ENCODE measurements at regions not wholly inside any gene's neighbourhood (a gene's known extent, or its start where the extent isn't known, plus 50 kb on each side); places are given as distances from the start of the nearest gene placed in this dataset.

DNA sequence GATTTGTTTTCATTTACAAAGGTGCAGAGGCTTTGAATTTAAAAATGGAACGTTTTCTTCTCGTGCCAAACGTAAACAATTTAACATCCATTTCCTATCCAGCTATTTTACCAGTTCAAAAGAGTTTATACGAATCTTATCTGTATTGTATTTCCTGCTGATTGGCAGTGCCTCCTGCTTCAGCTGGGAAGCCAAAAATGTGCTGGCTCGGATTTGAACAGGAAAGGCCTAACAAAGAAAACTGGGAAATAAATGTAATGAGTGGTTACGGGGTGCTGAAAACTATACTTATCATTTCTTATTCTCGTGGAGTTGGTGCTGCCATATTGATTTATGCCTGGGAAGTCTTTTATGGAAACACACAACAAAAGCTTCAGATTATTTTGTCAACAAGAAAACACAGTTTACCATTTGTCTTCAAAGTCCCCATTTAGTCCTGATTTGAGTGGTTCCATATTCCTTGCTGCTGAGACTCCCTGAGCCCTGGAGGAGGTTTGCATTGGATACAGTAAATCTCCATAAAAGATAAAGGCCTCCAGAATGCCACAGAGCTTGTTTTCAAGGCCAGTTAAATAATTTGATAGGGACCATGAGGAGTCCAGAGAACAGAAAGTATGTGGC lies 507.4 kb downstream of the RASEF start:
- Histone ChIP-seq H3K79me2 (ENCODE audit: control insufficient read depth, insufficient read depth, low read length) (no peaks in the 10 kb centered on the region), H4K20me1 (ENCODE audit: control insufficient read depth, insufficient read depth, low read length, poor library complexity, severe bottlenecking) (no peaks in the 10 kb centered on the region), H3K9ac (ENCODE audit: low read length) (no peak overlapping the region), H3K4me2 (replicated peaks; ENCODE audit: low read depth, low read length, poor library complexity, severe bottlenecking) (no peak overlapping the region), H3K27me3 (replicated peaks in 1 of 4; ENCODE audit: control extremely low read depth in 1 of 4, control insufficient read depth in 3 of 4, insufficient read depth in 4 of 4, low read length in 3 of 4) (no peaks in the 10 kb centered on the region), H3K36me3 (replicated peaks in 1 of 2; ENCODE audit: control extremely low read depth in 1 of 2, control insufficient read depth in 1 of 2, extremely low read depth in 1 of 2, insufficient read depth in 2 of 2, low read length in 1 of 2) (no peaks in the 10 kb centered on the region), H3K9me3 (ENCODE audit: control extremely low read depth in 1 of 3, control insufficient read depth in 2 of 3, insufficient read depth in 1 of 3, low read length in 2 of 3) (no peaks in the 10 kb centered on the region), H2AFZ (ENCODE audit: insufficient read depth, low read depth, low read length, poor library complexity, severe bottlenecking) (no peak overlapping the region), H3K27ac (ENCODE audit: low read length in 2 of 2) (no peak overlapping the region), H3K4me1 (ENCODE audit: control insufficient read depth in 2 of 2, insufficient read depth in 2 of 2, low read length in 2 of 2) (no peaks in the 10 kb centered on the region), H3K4me3 (ENCODE audit: control extremely low read depth in 1 of 5, extremely low read depth in 1 of 5, insufficient read depth in 1 of 5, low read depth in 2 of 5, low read length in 4 of 5) (no peak overlapping the region)
- 100% methylated on average over 2 of the region's 7 CpGs for WGBS (ENCODE audit: insufficient coverage)
- Mint-ChIP-seq H3K4me1 (no peaks in the 10 kb centered on the region), H3K9me3 (ENCODE audit: insufficient read depth) (no peaks in the 10 kb centered on the region), H3K4me3 (no peak overlapping the region), H3K27ac (no peak overlapping the region), H3K27me3 (no peaks in the 10 kb centered on the region)
- no peak for TF ChIP-seq EZH2 (IDR thresholded peaks at IDR 0.05; ENCODE audit: borderline replicate concordance, insufficient read depth, low read depth, low read length, poor library complexity, severe bottlenecking)
- TF ChIP-seq, protein P1, sequence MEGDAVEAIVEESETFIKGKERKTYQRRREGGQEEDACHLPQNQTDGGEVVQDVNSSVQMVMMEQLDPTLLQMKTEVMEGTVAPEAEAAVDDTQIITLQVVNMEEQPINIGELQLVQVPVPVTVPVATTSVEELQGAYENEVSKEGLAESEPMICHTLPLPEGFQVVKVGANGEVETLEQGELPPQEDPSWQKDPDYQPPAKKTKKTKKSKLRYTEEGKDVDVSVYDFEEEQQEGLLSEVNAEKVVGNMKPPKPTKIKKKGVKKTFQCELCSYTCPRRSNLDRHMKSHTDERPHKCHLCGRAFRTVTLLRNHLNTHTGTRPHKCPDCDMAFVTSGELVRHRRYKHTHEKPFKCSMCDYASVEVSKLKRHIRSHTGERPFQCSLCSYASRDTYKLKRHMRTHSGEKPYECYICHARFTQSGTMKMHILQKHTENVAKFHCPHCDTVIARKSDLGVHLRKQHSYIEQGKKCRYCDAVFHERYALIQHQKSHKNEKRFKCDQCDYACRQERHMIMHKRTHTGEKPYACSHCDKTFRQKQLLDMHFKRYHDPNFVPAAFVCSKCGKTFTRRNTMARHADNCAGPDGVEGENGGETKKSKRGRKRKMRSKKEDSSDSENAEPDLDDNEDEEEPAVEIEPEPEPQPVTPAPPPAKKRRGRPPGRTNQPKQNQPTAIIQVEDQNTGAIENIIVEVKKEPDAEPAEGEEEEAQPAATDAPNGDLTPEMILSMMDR (IDR thresholded peaks at IDR 0.05) = no peak
- ATAC-seq (ENCODE audit: low read depth) (no peak), DNase-seq (no peak)
- POLR2A ChIA-PET = no interaction called here
- intact Hi-C loops (cut with micrococcal nuclease) = no loop called here
- CTCF ChIA-PET = interaction anchor here (0.6 kb wide), 1 partner anchor 60 kb away, joined by 4 read pairs; no protein-coding TSS in a partner anchor

DNA sequence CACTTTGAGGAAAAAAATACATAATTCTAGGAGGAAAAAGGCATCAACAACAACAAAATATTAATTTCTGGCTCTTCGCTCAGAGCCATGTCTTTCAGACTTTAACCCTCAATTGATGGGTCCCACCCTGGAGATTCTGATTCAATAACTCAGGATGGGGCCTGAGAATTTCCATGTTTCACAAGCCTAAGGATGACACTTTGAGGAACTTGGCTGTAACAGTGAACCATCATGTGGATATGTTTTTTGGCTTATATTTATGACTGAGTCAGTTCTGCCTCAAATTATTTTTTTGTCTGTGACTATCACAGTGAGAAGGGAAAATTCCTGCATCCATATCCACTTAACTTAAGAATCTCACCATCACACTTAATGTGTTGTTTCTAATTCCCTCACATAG lies 504.6 kb downstream of the RASEF start:
- Histone ChIP-seq H4K20me1 (ENCODE audit: control insufficient read depth, insufficient read depth, low read length, poor library complexity, severe bottlenecking) (no peaks in the 10 kb centered on the region), H3K27me3 (replicated peaks in 1 of 4; ENCODE audit: control extremely low read depth in 1 of 4, control insufficient read depth in 3 of 4, insufficient read depth in 4 of 4, low read length in 3 of 4) (no peaks in the 10 kb centered on the region), H3K4me3 (ENCODE audit: control extremely low read depth in 1 of 5, extremely low read depth in 1 of 5, insufficient read depth in 1 of 5, low read depth in 2 of 5, low read length in 4 of 5) (no peak overlapping the region), H3K4me1 (ENCODE audit: control insufficient read depth in 2 of 2, insufficient read depth in 2 of 2, low read length in 2 of 2) (no peaks in the 10 kb centered on the region), H3K9me3 (ENCODE audit: control extremely low read depth in 1 of 3, control insufficient read depth in 2 of 3, insufficient read depth in 1 of 3, low read length in 2 of 3) (no peaks in the 10 kb centered on the region), H3K27ac (ENCODE audit: low read length in 2 of 2) (no peak overlapping the region), H3K9ac (ENCODE audit: low read length) (no peak overlapping the region), H3K36me3 (replicated peaks in 1 of 2; ENCODE audit: control extremely low read depth in 1 of 2, control insufficient read depth in 1 of 2, extremely low read depth in 1 of 2, insufficient read depth in 2 of 2, low read length in 1 of 2) (no peaks in the 10 kb centered on the region), H3K79me2 (ENCODE audit: control insufficient read depth, insufficient read depth, low read length) (no peaks in the 10 kb centered on the region), H2AFZ (ENCODE audit: insufficient read depth, low read depth, low read length, poor library complexity, severe bottlenecking) (no peak overlapping the region), H3K4me2 (replicated peaks; ENCODE audit: low read depth, low read length, poor library complexity, severe bottlenecking) (no peak overlapping the region)
- H3K27ac Mint-ChIP-seq = no peak overlapping the region
- DNase-seq = no peak
- no peak for ATAC-seq (ENCODE audit: low read depth)
- H3K9me3 Mint-ChIP-seq (ENCODE audit: insufficient read depth) = no peaks in the 10 kb centered on the region
- ChIA-PET POLR2A (no interaction called here), CTCF (no interaction called here)
- H3K4me3 Mint-ChIP-seq = no peak overlapping the region
- no peak for TF ChIP-seq EZH2 (IDR thresholded peaks at IDR 0.05; ENCODE audit: borderline replicate concordance, insufficient read depth, low read depth, low read length, poor library complexity, severe bottlenecking)
- TF ChIP-seq, protein P1 (IDR thresholded peaks at IDR 0.05) = no peak
- intact Hi-C loops (cut with micrococcal nuclease) = no loop called here
- no peaks in the 10 kb centered on the region for H3K4me1 Mint-ChIP-seq
- no peaks in the 10 kb centered on the region for H3K27me3 Mint-ChIP-seq
- WGBS (ENCODE audit: insufficient coverage) = no CpG with 5 or more reads among the region's 1 CpG
